COLO668 (cell line): ENCODE measurements at regions not wholly inside any gene's neighbourhood (a gene's known extent, or its start where the extent isn't known, plus 50 kb on each side); places are given as distances from the start of the nearest gene placed in this dataset.
"Not testable (repeated sequence)": the region's sequence is repeated elsewhere in the genome, so short reads cannot be mapped to it uniquely, and the experiment has no call there.

Source experiments
- DNase-seq: peaks from one replicate; lab custom pipeline; 2025; ENCODE audit not compliant: unreplicated experiment; lab: John Stamatoyannopoulos, UW

DNA sequence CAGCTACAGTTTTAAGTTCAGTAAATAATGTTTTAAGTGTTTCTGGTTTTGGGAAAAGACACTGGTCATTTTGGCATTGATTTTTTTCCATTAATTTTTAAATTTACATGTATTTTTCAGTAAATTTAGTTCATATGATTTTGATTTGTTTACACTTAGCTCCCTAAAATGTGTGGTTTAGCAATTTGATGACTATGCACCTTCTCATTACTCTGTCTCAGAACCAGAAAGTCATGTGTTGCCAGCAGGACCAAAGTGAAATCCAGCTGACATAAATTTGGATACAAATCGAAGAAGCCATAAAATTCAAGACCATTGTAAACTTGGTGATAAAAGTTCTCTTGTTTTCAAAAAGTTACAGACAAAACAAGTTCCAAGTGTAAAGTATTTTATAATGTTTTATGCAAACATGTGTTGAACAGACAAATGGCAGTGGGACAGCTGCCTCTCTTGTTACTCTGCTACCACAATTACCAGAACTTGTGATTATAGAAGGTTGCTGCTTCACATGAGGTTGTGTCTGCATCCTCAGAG is 354.8 kb downstream of the NR2F1-AS1 start:
- no peak for DNase-seq

DNA sequence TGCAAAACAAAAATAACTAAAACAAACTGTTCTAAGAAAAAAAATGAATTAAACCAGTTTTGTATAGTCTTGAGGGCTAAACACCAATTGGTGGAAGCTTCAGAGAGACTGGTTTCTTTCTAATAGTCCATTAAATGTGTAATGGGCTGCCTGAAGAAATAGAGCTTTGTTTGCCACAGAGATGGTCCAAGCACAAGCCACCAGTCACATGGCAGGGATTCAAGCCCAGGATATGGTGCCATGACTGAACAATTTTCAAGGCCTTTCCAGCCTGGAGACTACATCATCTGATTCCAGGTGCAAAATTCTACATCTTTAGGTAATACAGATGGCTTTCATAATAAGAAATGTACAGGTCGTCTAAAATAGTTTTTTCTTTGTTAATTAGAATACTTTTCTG is 355.3 kb downstream of the NR2F1-AS1 start:
- no peak for DNase-seq

GRCh38 chr5:93224624-93225023 is 356.4 kb downstream of the NR2F1-AS1 start:
- no peak for DNase-seq

- DNase-seq: no peak
Observed at GRCh38 chr5:93221773-93222172, 359.2 kb downstream of the NR2F1-AS1 start.

DNA sequence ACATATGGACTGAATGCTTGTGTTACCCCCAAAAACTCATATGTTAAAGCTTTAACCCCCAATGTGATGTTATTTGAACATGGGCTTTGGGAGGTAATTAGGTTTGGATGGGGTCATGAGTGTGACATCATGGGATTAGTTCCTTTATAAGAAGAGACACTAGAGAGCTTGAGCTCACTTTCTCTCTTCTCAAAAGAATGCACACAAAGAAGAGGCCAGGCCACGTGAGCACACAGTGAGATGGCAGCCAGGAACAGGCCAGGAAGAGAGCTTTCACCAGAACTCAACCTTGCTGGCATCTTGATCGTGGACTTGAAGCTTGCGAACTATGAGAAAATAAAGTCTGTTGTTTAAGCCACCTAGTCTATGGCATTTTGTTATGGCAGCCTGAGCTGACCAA is 360.6 kb downstream of the NR2F1-AS1 start:
- DNase-seq: no peak

DNA sequence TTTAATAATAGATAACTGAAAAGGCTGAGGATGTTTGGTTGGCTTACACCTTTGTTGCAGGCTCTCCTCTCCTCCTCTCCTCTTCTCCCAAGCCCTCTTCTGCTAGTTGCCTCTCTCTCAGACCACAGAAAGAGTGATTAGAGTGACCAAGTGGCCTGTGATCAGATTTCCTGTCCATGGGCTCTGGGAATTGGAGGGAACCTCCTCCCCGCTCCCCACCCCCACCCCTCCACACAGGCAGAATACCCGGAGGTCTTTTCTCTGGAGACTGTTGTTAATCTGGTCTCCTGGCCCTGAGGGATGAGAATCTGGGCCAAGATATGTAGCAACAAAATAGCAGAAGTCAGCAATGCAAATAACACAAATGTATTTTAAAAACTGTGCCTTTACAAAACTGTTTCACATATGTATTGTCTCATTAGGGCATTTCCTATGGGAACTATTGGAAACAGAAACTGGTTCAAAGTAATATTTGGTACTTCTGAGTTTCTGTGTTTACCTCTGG is 361.3 kb downstream of the NR2F1-AS1 start:
- no peak for DNase-seq

DNA sequence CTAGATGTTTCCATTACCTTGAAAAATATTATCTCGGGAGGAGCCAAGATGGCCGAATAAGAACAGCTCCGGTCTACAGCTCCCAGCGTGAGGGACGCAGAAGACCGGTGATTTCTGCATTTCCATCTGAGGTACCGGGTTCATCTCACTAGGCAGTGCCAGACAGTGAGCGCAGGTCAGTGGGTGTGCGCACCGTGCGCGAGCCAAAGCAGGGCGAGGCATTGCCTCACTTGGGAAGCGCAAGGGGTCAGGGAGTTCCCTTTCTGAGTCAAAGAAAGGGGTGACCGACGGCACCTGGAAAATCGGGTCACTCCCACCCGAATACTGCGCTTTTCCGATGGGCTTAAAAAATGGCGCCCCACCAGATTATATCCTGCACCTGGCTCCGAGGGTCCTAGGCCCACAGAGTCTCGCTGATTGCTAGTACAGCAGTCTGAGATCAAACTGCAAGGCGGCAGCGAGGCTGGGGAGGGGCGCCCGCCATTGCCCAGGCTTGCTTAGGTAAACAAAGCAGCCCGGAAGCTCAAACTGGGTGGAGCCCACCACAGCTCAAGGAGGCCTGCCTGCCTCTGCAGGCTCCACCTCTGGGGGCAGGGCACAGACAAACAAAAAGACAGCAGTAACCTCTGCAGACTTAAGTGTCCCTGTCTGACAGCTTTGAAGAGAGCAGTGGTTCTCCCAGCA is 367.8 kb downstream of the NR2F1-AS1 start:
- DNase-seq: not testable (repeated sequence)

DNA sequence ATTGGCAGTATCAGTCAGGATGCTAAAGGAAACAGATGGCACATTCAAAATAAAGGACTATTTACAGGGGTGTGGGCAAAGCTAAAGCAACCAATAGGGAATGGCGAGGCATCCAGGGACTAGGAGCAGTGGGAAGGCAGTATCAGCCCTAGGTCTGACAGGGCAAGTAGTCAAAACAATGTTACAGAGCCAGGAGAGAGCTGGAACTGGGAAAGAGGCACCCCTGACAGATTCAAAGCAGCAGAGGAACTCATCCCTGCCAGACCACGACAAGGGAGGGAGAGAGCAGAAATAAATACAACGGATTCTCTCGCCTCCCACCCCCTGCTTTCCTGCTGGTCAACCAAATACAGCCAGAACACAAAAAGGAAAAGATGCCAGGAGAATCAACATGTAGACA is 371.5 kb downstream of the NR2F1-AS1 start:
- no peak for DNase-seq

GRCh38 chr5:93208141-93208751 is 372.8 kb downstream of the NR2F1-AS1 start:
- no peak for DNase-seq

DNA sequence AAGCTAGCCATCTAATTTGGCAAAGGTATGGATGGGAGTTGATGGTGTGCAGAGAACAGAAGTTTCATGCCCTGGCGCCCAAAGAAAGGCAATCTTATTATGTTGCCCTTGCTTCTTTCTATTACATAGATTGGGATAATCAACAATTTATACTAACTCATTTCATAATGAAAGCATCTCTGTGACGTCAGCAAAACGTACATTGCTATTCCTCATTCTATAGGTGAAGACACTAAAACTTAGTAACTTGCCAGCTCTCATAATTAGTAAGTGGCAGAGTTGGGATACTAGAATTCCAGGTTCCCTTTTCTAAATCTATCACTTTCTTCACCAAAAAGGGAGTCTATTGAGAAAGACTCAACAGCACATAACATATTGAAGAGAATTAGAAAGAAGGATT is 374.8 kb downstream of the NR2F1-AS1 start:
- DNase-seq: no peak

GRCh38 chr5:93201061-93201460 is 380.0 kb downstream of the NR2F1-AS1 start:
- no peak for DNase-seq

- DNase-seq: no peak
Observed at GRCh38 chr5:93196986-93197385, 384.0 kb downstream of the NR2F1-AS1 start.

DNA sequence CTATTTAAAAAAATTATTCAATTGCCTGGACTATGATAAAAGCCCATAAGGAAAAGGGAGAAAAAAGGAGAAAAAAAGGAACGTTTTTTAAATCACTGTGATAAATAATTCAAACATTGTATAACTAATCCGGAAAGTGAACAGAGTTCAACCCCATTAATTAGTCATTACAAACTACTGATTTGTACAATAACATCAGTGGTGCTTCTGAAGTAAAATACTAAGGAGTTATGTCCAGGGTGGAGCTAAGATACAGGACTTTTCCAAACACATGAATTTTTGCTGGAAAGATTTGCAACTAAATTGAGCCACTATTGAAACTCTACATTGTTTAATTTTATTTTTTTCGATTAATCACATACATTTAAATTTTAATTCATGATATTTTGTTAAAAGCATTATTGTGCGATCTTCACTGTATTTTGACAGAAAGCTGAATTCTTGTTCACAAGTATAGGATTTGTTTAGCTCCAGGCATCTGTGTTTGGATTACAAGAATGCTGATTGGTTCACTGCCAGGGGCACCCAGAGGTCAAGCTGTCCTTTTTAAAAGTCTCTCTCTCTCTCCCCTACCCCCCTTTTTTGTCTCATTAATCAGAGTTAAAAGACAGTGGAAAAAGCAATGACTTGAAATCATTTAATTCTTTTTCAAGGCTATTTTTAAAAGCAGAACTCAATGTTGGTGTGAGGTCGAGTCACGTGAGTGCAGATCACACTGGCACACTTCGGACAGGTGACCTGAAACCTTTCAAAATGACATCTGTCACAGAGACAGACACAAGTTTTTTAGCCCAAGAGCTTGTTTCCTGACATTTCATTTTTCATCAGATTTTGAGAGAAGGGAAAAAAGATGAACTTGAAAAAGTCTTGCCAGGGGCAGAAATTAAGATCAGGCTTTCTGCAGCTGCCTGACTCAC is 387.3 kb downstream of the NR2F1-AS1 start:
- no peak for DNase-seq

GRCh38 chr5:93192683-93193082 is 388.3 kb downstream of the NR2F1-AS1 start:
- no peak for DNase-seq

DNA sequence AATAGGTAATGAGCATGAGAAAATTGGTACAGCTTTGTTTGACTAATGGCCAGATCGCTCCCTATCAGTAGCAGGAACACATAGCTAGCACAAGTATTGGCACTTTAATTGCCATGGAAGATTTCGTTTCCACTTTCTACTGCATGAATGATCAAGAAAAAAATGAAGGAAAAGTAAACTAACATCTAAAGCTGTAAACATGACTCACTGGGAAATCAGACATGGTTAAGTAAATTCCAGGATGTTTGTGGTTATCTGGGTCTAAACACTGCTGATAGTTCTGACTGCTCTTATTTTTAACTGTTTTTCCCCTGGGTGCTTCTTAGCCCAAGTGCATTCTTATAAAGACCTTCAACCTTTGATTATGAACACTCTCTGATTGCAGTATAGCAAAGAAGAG is 388.9 kb downstream of the NR2F1-AS1 start:
- DNase-seq: no peak

DNA sequence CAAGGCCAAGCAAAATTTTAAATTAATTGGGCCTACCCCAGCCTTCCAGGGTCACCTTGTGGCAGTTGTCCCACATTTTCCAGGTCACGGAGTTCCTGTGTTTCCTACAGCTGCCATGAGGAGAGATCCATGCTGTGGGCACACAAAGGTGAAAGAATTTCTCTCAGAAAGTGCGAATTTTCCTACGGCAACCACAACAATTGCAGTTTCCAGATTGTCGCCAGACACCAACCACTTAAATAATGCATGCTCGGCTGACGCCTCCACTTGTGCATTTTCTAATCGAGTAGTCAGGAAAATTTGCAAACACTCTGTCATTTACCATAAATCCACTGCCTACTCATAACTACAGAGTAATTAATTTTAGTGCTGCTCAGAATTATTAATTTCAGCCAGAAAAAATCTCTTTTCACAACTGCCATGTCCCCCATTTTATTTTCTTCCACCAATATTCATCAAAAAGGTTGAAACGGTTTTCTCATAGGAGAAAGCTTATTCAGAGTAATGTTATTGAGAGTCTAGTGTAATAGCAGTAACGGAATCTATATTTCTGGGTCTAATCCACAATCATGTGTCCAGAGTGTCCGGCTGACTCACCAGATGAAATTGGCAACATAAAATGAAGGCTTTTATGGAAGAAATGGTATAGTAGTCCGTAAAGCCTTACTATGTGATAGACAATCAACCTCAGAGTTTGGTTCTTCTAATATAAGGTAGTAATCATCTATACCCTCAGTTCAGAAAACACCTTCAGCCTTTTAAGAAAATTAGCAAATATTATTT is 389.8 kb downstream of the NR2F1-AS1 start:
- no peak for DNase-seq

DNA sequence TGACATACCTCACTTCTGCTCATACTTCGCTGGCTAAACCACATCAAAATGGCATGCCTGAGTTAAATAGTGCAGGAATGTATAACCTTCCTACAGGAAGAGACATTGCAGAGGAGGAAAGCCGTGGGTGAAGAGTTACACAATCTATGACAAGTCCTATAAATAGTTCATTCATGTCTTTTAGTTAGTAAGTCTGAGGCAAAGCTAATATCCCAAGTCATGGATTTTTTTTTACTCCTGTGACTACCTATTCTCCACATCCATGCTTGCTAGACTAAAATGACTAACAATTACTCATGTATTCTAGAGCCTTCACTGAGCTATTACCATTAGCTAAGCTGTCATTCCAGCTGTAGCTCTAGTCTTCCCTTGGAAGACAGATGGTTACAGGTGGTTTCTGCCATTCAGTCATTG is 391.3 kb downstream of the NR2F1-AS1 start:
- DNase-seq: no peak

DNA sequence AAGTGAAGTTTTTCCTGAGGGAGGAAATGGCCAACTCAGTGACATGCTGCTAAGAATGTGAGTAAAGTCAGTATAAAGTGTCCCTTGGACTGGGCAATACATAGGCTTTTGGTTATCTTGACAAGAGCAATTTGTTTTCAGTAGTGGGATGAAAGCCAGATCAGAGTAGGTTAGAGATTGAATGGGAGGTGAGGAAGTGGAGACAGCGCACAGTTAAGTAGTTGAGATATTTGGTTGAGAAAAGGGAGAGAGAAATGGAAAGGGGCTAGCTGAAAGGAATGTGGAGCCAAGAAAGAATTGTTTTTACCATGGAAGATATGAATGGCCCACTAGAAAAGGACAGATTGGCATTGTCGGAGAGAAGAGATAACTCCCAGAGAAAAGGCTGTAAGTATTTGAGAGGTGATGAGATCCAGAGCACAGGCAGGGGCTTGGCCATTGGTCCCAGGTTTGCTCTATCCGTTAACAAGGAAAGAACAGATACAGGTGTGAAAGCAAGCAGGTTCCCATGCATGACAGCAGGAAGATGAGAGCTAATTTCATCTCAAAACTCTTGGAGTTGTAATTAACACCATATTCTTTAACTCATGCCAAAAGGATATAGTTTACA is 392.0 kb downstream of the NR2F1-AS1 start:
- no peak for DNase-seq

DNA sequence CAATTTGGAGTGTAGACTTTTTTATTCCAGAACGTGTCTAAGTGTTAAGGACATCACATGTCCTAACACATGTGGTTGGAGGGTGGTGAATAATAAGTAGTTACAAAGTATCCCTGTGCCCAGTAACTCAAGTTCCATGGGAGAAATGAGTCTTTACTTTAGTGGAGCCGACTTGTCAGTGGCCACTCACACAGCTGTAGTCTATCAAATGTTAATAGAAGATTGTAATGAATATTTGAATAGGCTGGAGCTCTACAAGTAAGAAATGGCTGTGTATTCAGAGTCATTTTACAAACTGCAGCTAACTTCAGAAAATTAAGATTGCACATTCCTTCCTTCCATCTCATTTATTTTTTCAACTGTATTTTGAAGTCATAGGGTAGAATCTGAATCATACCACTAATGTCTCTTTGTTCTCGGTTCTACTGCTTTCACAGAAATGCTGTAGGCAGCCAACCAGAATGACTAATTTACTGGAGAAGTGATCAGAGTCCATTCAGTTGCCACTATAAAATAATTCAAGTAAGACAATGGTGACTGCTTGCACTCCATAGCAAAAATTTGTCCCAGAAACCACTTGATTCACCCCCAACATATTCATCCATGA is 394.8 kb downstream of the NR2F1-AS1 start:
- no peak for DNase-seq

- no peak for DNase-seq
Observed at GRCh38 chr5:93184041-93184440, 397.0 kb downstream of the NR2F1-AS1 start.
